CD1c-positive myeloid dendritic cell (primary cell): ENCODE measurements at regions not wholly inside any gene's neighbourhood (a gene's known extent, or its start where the extent isn't known, plus 50 kb on each side); places are given as distances from the start of the nearest gene placed in this dataset.

Source experiments
- DNase-seq: peaks from one replicate; pipeline ENCODE4 v3.0.0-alpha.2; 2016; ENCODE audit errors: extremely low spot score

DNA sequence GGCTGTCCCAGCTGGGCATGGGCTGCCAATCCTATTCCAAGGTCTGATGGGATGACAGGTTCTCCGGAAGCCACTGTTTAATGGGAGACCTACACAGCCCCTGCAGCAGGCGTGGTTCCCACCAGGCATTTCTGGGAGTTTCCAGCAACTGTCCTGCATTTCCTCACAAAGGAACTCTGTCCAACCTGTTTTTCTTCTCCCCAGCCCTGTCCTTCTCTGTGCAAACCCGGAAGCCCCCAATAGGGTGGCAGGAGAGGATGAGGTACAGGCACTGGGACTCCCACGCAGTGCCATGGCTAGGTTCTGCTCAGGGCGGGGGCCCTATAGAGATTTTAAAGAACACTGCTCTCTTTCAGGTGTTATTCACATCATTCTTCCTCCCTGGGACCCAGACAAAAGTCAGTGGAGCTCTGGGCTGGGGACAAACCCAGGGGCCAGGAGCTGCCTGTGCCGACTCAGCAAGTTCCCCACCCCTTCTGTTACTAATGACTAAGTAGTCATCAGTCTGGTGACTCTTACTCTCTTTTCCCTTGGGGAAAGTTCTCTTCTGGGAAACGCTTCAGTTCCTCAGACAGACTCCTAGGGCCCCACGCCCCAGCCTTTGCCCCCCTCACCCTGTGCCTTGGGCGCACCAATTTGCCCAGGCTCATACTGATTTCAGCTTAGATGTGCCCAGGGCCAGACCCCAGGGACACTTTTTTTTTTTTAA is 97.7 kb downstream of the CD47 start:
- DNase-seq = peak; percentile 71

DNA sequence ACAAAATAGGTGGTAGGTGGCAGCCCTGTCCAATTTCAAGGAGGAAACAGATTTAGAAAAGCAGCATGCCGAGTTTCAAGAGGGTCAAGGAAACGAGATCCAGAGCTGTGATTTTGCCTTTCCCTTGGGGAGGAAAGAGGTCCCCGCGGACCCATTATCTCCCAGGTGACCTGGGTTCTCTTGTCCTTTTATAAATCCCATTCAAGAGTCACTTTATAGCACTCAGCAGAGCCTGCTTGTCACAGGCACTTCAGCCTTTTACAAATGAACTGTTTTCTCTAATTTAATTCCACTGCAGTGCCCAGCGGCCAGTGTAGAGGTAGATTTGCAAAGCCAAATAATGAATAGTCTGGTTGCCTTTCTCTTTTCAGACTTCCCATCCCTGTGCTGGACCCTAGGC is 99.9 kb downstream of the CD47 start:
- DNase-seq = no peak

DNA sequence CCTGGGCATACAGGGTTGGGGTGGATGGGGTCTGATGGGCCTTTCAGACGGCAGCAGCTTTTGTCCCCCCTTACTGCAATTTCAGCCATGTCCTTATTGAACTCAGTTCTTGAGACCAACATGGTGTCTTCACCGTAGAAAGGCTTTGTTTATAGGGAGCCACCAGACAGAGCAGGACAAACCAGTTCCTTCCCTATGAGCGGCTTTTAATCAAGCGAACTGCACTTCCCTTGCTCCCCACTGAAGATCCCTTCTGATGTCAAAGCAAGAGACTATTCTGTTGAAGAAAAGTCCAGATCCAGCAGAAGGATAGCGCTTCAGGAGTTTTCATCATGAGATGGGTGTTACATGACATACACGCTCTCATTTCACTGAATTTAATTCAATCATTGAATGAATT is 100.4 kb downstream of the CD47 start:
- DNase-seq = no peak

DNA sequence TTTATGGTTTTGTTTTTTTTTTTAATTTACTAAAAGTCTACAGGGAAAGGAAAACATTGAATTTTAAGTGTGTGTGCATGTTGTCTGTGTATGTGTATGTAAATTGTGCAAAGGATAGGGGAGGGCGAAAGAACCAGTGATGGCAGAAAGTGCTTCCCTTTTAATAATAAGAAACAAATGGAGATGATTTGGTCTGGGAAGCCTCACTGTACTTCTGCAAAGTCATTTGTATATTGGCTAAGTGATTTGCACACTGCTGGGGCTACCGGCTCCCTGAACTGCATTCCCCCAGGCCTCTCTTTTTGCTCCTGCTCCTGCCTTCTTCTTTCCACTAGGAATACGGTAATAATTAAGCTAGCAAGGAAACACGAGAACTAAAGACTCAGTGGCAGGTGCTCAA is 101.2 kb downstream of the CD47 start:
- peak; percentile 57 for DNase-seq

DNA sequence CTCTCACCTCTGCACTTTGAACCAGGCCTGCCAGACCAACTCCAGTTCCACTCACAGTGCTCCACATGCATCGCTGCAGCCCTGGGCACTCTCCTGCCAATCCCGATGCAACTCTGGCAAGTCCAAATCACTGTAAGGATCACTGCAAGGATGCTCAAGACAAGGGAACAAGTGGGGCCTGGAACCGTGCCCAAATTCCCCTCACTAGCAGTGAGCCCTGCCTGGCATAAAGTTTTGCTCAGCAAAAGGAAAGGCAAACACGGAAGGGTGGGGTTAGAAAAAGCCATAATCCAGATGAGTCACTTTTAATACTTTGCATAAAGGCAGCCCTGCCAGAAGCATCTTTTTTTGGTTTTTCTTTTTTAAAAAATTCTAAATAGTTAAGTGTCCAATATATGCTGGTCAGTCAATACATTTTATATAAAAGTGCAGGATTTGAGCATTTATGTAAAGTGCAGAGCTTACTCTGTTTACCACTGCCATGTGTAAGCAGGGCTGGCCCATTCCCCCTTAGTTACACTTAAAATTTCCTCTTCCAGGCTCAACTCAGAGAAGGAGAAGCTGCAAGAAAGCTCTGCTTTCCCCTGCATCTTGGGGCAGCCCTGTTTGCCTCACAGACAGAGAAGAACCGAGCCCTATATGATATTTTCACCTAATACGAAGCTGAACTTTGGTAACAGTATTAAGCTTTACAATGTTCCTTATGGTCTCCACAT is 102.2 kb downstream of the CD47 start:
- DNase-seq = peak; percentile 83

DNA sequence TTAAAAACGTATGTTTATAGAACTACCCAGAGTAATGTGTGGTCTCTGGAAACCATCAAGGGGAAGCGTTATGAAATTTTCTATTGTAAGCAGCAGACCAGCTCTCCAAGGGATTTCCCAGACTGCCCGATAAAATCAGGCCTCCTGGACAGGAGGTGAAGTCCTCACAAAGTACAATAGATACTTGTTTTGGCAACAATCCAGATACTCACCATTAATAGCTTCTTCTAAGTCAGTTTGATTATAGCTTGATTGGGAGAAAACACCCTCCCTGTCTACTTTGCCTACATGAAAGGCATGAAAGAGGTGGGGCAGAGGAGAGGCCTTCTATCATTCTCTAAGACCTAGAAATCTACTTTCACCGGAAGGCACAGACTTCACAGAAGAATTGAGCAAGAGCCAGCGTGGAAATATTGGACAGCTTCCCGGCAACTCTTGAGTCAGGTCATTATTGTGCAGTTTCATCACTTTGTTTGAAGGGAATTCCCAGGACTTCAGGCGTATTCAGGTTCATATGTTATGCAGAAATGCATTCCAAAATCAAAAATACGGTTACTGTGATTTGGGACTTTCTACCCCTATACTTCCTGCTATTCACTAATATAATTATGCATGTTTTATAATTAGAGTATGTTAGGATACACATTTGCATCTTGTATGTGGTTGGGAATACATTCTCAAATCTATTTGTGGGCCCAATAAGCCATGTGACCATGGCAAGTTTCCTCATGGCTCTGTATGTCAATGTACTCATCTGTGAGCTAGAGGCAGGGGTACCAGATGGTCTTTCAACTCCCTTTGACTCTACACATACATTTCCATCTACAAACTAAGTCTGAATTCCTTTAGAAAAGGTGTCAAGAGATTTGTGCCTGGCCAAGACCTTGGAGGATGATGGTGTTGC is 103.5 kb downstream of the CD47 start:
- peak; percentile 85 for DNase-seq

DNA sequence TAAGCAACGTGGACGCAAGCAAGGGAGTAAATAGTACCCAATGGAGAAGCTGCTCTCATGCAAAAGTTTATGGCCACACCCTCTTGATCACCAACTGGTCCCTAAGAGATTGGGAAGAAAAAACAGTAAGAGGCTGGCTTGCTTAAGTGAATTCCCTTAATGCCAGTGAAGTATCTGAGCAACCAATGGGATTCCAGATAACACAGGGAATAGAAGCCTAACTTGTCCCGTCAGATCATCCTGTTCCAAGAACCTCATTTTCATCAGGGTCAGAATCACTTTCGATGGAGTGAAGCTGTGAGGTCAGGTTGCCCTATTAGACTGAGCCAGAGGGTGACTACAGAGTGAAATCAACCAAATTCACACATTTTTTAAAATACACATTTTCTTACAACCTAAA is 104.3 kb downstream of the CD47 start:
- no peak for DNase-seq

DNA sequence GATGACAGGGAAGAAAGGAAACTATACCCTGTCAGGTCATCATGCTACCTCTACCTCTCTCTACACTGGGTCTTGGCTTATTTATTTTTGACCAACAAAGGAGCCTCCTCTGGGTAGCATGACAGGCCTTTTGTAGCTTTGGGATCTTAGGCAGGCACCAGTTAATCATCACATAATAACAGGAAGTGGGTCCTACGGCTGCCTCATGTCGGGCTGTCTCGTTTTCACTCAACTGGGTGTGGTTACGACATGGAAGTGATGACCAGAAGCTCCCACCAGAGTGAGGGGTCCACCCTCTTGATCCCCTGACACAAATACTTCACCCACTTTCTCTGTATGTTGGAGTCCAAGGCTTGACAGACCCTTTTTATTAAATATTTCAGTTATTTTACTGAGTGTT is 105.3 kb downstream of the CD47 start:
- DNase-seq = peak; percentile 91

DNA sequence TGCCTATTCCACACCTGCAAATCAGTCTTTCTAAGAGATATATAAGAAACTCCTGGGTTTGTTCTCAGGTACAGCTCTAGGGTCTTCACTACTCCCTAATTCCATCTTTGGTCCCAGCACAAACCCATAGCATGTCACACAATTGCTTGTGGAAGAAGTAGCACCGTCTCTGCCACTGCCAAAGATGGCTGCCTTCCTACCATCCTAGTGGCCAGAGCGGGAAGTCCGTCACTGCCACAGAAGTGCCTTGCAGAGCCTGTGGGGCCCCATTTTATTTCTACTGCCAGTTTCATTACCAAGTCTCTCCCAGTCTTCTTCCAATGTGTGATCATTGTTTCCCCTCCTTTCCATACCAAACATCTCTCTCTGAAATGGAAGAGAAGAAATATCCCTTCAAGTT is 107.6 kb downstream of the CD47 start:
- DNase-seq = no peak

DNA sequence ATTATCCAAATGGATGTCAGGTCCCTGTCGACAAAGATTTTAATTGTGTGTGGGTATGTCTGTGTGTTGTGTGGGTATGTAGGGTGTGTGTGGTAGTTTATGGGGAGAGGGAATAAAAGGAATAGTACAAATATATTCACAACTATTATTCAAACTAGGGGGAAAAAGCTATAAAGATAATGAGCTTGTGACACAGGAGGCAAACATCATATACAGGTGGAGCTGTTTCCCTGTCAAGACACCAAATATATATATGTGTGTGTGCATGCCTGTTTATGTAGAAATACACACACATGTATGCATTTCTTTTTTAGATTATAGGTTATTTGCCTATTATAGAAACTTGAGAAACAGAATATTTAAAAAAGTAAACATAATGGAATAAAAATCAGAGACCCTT is 108.7 kb downstream of the CD47 start:
- DNase-seq = no peak

DNA sequence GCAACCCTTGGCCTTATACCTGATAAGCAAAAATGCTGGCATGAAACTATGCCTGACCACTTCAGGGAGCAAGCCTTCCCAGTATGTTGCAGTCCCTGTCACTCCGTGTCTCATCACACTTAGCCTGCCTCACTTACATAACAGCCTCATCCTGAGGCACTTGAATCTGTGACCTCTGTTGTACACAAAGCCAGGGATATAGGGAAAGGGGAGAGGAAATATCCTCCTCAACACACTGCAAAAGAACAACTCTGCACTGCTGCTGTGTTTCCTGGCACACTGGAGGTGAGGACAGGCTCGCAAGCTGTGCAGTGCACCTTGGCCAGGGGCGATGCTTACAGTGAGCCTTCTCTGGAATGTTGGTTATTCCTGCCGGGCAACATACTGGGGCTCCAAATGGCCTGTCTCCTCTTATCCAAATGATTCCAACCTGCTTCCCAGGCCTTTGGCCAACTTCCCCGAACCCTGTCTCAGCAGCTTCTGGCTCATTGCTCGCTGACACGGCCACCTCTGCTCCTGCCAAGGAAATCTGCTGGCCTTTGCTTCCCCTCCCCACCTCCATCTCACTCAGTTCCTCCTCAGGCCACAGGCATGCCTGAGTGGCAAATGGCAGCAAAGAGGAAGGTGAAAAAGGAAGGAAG is 109.2 kb downstream of the CD47 start:
- DNase-seq = peak; percentile 59

DNA sequence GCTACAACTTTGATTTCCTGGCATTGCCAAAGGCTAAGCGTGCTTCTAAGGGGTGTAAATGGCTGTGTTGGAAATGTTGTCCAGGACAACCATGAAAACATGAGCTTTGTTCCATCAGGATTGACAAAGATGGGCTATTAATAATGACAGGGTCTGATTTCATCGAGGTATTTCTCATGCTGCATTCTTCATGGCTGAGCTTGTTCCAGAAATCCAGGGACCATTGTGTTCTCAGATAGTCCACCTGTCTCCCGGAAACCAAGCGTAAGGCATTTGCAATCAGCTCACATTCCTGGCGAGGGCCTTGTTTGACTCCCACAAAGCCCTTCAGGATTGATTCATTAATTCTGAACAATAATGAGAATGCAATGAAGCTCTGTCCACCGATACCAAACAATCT is 111.3 kb downstream of the CD47 start:
- DNase-seq = no peak

DNA sequence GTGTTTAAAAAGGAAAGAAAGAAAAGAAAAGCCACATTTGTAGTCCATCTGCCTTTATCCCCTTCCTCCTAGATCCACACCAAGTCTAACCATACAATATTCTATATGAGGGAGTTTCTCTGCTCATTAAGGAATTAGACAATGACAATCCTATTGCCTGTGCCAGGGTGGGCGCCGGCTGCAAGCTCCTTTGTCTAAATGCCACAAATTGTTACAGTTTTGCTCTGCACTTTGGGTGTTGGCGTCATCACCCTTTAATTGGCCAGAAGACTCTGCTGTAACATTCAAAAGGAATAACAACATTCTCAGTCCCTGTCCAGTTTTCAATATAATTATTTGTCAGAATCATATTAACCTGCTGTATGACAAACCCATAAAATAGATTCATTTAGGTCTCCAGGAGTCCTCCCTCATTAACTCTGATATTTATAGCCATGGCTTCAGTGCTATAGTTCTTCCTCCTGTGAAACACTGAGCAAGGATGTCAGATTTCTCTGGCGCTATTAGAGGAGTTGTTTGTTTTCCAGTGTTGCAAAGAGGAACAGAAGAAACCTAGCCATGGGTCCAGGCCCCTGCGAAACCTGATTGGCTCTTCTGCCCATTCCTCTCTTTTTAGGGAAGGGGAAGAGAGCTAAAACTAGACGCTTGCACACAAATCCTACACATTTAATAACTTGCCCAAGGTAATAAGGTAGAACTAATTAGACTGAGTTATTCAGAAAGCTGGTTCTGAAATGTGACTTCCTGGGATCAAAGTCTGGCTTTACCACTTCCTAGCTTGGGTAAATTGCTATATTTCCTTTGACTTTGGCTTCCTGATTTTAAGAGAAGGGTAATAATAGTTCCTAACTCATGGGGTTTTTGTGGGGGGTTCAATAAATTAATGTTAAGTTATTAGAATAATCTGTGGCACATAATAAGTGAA is 112.4 kb downstream of the CD47 start:
- DNase-seq = peak; percentile 53

DNA sequence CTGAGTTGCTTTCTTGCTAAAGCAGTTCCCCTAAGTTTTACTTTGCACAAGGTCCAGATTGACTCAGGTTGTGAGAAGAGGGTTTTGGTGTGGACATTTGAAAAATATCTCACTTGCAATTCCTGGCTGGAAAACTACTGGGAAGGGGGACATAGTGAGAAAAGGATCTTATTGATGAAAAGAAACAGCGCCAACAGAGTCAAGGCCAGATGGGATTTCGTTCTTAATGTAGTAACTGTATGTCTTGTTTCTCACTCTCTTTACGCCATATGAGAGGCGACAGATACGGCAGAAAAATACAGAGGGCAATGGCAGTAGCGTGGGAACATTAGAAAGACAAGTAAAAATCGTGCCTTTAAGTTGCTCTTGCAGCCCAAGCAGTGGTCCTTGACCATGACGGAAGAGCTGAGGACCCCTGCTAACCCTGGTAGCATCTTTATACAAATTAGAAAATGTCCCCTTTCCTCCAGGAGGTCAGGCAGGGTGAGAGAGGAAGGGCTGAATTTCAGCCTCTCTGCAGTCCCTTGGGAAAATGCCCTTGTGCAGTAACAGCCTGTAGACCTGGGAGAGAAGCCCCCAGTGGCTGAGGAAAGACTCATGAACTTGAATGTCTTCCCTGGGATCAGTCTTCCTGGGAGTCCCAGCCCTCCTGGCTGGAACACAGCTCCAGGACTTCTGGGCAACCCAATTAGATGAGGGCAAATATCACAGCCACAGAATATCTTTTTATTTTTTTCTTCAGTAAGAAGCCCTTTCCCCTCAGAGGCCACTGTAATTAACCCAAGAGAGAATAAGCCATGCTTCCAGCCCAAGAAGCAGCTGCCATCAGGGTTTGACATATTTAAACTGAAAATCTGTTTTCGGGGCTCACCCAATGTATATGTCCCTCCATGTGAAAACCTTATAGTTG is 113.4 kb downstream of the CD47 start:
- DNase-seq = no peak

DNA sequence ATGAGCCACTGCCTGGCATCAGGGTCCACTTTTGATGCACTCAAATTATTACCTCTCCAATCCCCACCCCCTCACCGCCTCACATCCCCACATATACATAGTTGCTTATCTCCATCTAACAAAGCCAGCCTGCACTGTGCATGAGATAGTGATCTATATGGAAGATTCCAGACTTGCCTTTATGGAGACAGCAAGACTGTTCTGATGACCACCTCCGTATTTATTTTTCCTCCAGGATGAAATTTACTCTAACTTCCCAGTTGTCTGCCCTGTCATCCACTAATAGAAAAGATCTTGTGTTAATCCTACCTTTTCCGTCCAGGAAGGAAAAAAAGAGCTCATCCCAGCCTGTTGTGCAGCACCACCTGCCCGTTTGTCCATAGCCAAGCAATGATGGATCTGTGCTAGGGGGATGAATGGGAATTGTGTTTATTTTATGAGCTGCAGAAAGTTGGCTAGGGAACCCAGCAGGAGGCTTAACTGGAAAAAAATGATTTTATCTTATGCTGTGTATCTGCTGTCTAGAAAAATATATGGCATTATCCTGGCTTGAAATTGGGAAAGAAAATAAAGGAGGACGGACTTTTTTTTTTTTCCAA is 114.5 kb downstream of the CD47 start:
- no peak for DNase-seq

DNA sequence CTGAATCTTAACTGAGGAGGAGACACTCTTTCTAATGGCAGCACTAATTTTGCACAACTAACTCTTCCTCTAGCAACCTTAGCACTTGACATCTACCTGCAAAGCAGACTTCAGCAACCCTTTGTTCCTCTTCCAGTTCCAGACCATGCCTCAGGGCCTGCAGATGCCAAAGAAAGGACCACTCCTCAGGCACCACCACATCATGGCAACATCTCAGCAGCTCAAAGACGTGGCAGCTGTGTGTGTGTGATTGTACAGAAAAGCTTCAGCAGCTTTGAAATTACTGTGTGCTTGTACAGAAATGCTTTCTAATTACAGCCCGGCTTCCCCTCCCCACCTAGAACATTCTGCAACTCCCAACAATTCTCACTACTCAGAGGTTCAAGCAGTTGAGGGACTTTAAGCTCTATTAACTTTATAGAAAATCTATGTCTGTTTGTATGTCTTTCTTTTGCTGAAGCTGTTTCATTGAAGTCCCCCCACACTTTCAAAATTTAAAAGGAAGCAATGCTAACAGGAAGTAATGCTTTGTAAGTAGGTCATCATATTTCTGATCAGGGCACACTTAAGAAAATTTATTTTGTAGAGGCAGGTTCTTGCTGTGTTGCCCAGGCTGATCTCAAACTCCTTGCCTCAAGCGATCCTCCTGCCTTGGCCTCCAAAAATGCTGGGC is 115.2 kb downstream of the CD47 start:
- no peak for DNase-seq

DNA sequence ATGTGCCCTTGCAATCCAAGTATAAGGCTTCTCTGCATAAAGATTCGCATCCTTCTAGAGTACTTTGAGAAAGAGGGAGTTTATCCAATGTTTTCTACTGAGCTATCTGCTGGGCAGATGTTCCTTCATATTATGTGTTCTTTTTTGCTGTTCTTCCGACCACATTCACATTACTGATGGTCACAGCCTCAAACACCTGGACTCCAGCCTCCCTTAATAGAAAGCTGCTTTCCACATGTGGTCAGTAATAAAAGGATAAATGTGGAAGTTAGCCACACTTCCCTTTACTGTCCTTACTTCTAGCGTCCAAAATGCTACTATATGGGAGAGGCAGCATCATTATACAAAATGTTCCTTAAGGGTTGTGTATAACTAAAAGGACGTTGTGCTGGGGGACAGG is 116.9 kb downstream of the CD47 start:
- DNase-seq = no peak

DNA sequence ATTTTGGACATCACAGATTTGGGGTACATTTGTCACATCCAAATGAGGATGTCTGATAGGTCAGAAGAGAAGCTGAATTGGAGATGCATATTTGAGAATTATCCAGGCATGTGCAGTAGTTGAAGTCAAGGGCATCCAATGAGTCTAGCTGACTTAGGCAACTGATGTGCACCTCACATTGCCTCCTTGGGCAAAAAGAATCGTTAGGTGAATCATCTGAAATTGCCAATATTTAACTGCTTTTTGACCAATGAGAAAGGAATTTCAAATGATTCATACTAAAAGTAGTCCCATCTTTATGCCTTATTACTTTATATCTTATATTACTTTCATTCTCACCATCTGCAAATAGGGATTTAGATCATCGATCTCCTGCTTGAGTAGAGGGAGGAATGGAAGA is 117.7 kb downstream of the CD47 start:
- DNase-seq = no peak

DNA sequence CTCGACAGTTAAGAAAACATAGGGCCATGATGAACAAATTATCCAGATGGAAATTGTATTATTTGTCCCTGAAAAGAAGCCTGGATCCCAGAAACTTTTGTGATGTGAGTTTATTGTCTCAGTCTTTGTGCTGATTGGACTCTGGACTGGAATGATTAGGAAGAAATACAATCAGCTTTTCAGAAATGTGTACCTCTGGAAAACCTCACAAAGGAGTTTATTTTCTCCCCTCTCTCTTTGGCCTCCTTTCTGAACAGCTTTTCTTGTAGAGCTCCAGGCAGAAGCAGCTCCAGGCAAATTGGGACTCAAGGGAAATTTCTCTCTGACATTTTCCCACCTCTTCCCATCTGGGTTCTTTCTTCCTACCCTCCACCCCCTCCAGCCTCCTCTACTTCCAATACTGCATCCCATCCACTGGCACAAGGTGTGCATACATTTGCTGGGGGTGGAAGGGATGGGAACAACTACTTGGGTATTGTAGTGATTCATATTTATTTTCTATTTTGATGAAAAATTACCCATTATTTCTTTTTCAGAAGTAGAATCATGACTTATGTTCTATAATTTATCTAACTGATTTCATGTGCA is 119.7 kb downstream of the CD47 start:
- DNase-seq = no peak
